GM12878 (cell line): ENCODE measurements at regions not wholly inside any gene's neighbourhood (a gene's known extent, or its start where the extent isn't known, plus 50 kb on each side); places are given as distances from the start of the nearest gene placed in this dataset.

ENCODE experiments used
- EED ChIP-seq: sonication (generic); IDR thresholded peaks from 2 replicates; pipeline ENCODE4 v1.6.1; 2016; ENCODE audit warnings: antibody characterized with exemption, low read depth
- EP300 ChIP-seq, 2 experiments: fragments of 150-350 bp in 1 of 2; IDR thresholded peaks; 2 replicates each; pipeline ENCODE4 v1.6.1; 2011 to 2012; ENCODE audit warnings: low read depth in 2 of 2, low read length in 2 of 2, borderline replicate concordance in 1 of 2, improper control_type of control experiment in 1 of 2, inconsistent platforms in 1 of 2; ENCODE audit not compliant: control insufficient read depth in 1 of 2
- TCF7 ChIP-seq: IDR thresholded peaks from 2 replicates; pipeline ENCODE4 v1.6.1; 2014; ENCODE audit warnings: antibody characterized with exemption, borderline replicate concordance
- TF ChIP-seq, protein P1 (sequence below), 3 experiments: IDR thresholded peaks in 2 of 3; conservative IDR thresholded peaks in 1 of 3; 2 replicates each; pipeline ENCODE4 v1.5.1; 2011; ENCODE audit warnings: low read depth in 3 of 3, low read length in 3 of 3, mild to moderate bottlenecking in 3 of 3, control low read depth in 2 of 3, moderate library complexity in 2 of 3, inconsistent platforms in 1 of 3, mixed read lengths in 1 of 3; ENCODE audit not compliant: control insufficient read depth in 2 of 3, insufficient read depth in 1 of 3; ENCODE audit errors: extremely low read depth in 1 of 3
- TF ChIP-seq, protein P2 (sequence below): IDR thresholded peaks from 2 replicates; pipeline ENCODE4 v1.6.1; 2012; ENCODE audit warnings: low read depth, low read length, improper control_type of control experiment
- TF ChIP-seq, protein P3 (sequence below): IDR thresholded peaks from 2 replicates; pipeline ENCODE4 v1.6.1; 2011; ENCODE audit warnings: low read depth, low read length, improper control_type of control experiment, borderline replicate concordance

DNA sequence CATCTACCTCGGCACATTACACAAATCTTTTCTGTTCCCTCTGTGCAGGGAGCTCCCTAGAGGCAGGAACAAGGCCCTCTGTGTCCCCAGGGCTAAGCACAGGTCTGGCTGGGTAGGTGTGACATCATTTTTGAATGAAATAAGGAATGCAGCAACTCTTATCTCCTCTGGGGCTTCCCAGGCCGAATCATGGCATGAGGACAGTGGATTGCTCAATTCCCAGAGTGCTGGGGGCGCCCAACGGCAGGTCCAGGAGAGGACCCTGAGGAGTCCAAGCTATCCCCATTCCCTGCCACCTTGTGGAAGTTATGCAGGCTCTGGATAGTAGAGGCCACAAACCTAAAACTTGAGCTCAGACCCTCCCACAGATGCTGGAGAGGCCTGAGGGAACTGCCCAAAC, 158.0 kb upstream of the RAB6C start:
- TF ChIP-seq, protein P1, sequence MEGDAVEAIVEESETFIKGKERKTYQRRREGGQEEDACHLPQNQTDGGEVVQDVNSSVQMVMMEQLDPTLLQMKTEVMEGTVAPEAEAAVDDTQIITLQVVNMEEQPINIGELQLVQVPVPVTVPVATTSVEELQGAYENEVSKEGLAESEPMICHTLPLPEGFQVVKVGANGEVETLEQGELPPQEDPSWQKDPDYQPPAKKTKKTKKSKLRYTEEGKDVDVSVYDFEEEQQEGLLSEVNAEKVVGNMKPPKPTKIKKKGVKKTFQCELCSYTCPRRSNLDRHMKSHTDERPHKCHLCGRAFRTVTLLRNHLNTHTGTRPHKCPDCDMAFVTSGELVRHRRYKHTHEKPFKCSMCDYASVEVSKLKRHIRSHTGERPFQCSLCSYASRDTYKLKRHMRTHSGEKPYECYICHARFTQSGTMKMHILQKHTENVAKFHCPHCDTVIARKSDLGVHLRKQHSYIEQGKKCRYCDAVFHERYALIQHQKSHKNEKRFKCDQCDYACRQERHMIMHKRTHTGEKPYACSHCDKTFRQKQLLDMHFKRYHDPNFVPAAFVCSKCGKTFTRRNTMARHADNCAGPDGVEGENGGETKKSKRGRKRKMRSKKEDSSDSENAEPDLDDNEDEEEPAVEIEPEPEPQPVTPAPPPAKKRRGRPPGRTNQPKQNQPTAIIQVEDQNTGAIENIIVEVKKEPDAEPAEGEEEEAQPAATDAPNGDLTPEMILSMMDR (IDR thresholded peaks at IDR 0.05 in 2 of 3, conservative IDR thresholded peaks at IDR 0.05 in 1 of 3; ENCODE audit: control insufficient read depth in 2 of 3, extremely low read depth in 1 of 3, insufficient read depth in 1 of 3, low read depth in 3 of 3, low read length in 3 of 3): no peak
- TF ChIP-seq, protein P2, sequence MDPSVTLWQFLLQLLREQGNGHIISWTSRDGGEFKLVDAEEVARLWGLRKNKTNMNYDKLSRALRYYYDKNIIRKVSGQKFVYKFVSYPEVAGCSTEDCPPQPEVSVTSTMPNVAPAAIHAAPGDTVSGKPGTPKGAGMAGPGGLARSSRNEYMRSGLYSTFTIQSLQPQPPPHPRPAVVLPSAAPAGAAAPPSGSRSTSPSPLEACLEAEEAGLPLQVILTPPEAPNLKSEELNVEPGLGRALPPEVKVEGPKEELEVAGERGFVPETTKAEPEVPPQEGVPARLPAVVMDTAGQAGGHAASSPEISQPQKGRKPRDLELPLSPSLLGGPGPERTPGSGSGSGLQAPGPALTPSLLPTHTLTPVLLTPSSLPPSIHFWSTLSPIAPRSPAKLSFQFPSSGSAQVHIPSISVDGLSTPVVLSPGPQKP: no peak
- no peak for TF ChIP-seq EP300 (IDR thresholded peaks at IDR 0.05; ENCODE audit: borderline replicate concordance in 1 of 2, control insufficient read depth in 1 of 2, low read depth in 2 of 2, low read length in 2 of 2)
- TF ChIP-seq TCF7: no peak
- no peak for TF ChIP-seq EED
- TF ChIP-seq, protein P3, sequence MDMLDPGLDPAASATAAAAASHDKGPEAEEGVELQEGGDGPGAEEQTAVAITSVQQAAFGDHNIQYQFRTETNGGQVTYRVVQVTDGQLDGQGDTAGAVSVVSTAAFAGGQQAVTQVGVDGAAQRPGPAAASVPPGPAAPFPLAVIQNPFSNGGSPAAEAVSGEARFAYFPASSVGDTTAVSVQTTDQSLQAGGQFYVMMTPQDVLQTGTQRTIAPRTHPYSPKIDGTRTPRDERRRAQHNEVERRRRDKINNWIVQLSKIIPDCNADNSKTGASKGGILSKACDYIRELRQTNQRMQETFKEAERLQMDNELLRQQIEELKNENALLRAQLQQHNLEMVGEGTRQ: no peak
